Muscle layer of colon (tissue), 2 donors: ENCODE measurements at regions not wholly inside any gene's neighbourhood (a gene's known extent, or its start where the extent isn't known, plus 50 kb on each side); places are given as distances from the start of the nearest gene placed in this dataset.

Experiments used
- H3K27ac ChIP-seq: one replicate; pipeline ENCODE4 v1.7.0; 2013; ENCODE audit warnings: low read depth, mild to moderate bottlenecking, low read length, moderate library complexity
- H3K27me3 ChIP-seq, 2 donors: one replicate each; pipeline ENCODE4 v1.7.0; 2013; ENCODE audit warnings: low read length in 2 of 2, mild to moderate bottlenecking in 2 of 2; ENCODE audit not compliant: insufficient read depth in 2 of 2, control insufficient read depth in 1 of 2
- H3K36me3 ChIP-seq: one replicate; pipeline ENCODE4 v1.7.0; 2013; ENCODE audit warnings: mild to moderate bottlenecking, low read length; ENCODE audit not compliant: insufficient read depth
- H3K4me1 ChIP-seq: one replicate; pipeline ENCODE4 v1.7.0; 2013; ENCODE audit warnings: mild to moderate bottlenecking, low read length; ENCODE audit not compliant: insufficient read depth
- H3K4me3 ChIP-seq, 2 donors: one replicate each; pipeline ENCODE4 v1.7.0; 2013; ENCODE audit warnings: low read length in 2 of 2, low read depth in 1 of 2, mild to moderate bottlenecking in 1 of 2, moderate library complexity in 1 of 2
- H3K9ac ChIP-seq: one replicate; pipeline ENCODE4 v1.7.0; 2013; ENCODE audit warnings: low read length
- H3K9me3 ChIP-seq: one replicate; pipeline ENCODE4 v1.7.0; 2013; ENCODE audit warnings: mild to moderate bottlenecking, low read length
- donor health status: abdominal sarcoma.
- donor health status: Adenocarcinoma of cecum.

DNA sequence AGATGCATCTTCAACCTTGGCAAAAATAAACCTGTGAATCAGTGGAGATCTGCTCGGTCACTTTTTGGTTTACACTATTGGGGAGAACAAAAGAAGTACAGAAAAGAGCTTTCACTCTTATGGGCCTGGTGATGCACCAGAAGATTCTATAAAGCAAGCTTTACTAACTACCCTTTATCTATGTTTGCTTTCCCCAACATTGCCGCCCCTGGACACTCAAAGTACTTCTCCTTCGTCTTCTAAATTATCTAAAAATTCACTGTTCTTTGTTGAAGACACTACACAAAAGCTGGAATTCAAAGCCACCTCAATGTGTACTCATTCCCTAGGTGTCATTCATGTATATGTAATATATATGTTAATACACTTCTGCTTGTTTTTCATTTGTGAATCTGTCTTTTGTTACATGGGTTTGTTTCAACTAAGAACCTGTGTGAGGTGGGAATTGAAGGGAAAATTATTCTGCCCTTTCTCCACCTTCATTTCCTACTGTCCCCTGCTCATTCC is 97.9 kb upstream of the BTN3A2 start:
- peaks cover 22 to 26% of the 10 kb centered on the region in 2 donors for H3K27me3 ChIP-seq
- H3K9ac ChIP-seq: no peak overlapping the region
- H3K4me3 ChIP-seq: no peak overlapping the region
- H3K36me3 ChIP-seq: no peaks in the 10 kb centered on the region
- peaks cover 3% of the 10 kb centered on the region for H3K9me3 ChIP-seq
- no peak overlapping the region for H3K27ac ChIP-seq
- H3K4me1 ChIP-seq: peaks cover 4% of the 10 kb centered on the region

- Histone ChIP-seq H3K4me3 (no peak overlapping the region), H3K27me3 (peaks cover 39 to 41% of the 10 kb centered on the region in 2 donors), H3K36me3 (no peaks in the 10 kb centered on the region), H3K9me3 (peaks cover 3% of the 10 kb centered on the region), H3K4me1 (peaks cover 4% of the 10 kb centered on the region), H3K27ac (no peak overlapping the region), H3K9ac (no peak overlapping the region)
Measured at GRCh38 chr6:26268659-26269402, 96.2 kb upstream of the BTN3A2 start.

DNA sequence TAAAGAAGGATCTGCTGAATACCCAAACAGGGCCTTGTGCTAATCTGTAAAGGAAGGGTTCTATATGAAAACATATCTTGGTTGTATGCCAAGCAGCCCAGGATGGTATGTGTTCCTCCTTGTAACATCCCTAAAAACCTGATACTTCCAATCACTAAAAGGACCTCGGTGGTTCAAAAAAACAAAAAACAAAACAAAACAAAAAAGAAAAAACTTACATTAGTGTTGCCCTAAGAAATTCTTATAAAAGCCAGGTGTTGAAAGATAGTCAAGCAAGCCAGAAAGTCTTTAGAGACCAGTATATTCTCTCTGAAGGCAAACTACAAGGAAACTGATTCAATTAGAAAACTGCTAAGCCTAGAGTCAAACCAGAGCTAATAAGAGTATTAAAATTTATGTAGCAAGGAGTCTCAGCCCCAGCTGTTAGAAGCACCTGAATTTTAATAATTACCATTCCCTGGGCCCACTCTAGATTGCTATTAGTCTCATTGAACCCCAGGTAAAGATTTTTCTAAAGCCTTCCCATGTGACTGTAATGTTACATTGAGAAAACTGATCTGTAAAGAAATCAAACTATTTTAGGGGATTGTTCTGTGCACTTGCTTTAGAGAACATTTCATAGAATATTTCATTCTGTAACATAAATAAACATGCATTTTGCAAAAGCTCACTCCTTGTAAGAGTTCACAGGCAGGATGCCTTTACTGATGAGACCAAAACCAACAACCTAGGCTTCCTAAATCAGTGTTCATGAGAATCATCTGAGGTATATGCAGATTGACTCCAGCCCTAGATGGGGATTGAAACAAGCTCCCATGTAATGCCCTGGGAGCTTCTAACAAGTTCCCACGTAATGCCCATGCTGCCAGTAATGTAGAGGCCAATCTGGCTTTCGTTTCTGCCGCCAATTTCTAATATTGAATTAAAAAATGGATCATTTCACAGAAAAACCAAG is 95.2 kb upstream of the BTN3A2 start:
- H3K9ac ChIP-seq: no peak overlapping the region
- peaks cover 3% of the 10 kb centered on the region for H3K9me3 ChIP-seq
- H3K27ac ChIP-seq: no peak overlapping the region
- H3K36me3 ChIP-seq: no peaks in the 10 kb centered on the region
- peaks cover 43 to 46% of the 10 kb centered on the region in 2 donors for H3K27me3 ChIP-seq
- no peak overlapping the region for H3K4me3 ChIP-seq
- peaks cover 4% of the 10 kb centered on the region for H3K4me1 ChIP-seq

GRCh38 chr6:26270486-26270861 is 94.5 kb upstream of the BTN3A2 start:
- Histone ChIP-seq H3K4me3 (no peak overlapping the region), H3K4me1 (peaks cover 4% of the 10 kb centered on the region), H3K9ac (no peak overlapping the region), H3K9me3 (peaks cover 3% of the 10 kb centered on the region), H3K27me3 (peaks cover 43 to 46% of the 10 kb centered on the region in 2 donors), H3K36me3 (no peaks in the 10 kb centered on the region), H3K27ac (no peak overlapping the region)

GRCh38 chr6:26270903-26271667 is 93.9 kb upstream of the BTN3A2 start:
- H3K27ac ChIP-seq: no peak overlapping the region
- peak overlapping the region; percentile 1 to 58 for H3K4me3 ChIP-seq
- peaks cover 4% of the 10 kb centered on the region for H3K4me1 ChIP-seq
- peak overlapping the region; percentile 17 for H3K9ac ChIP-seq
- H3K36me3 ChIP-seq: no peaks in the 10 kb centered on the region
- H3K27me3 ChIP-seq: peaks cover 43 to 46% of the 10 kb centered on the region in 2 donors
- H3K9me3 ChIP-seq: peaks cover 3% of the 10 kb centered on the region

DNA sequence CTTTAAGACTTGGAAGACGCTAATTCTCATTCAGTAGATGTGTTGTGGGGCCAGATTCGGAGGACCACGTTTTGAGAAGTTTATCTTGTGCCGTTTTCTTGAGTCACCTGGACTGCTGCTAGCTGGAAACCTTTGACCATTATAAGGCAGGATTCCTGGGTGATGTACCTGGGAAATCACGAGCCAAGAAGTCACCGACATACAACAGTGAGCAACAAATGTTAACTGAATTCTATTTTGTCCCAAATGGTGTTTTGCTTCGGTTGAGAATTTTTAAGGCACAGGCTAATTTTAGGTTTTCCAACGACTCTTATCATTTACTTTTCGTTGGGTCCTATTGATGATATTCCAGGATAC is 93.4 kb upstream of the BTN3A2 start:
- H3K9ac ChIP-seq: peak overlapping the region; percentile 17

GRCh38 chr6:26272171-26272637 is 92.8 kb upstream of the BTN3A2 start:
- Histone ChIP-seq H3K27me3 (peaks cover 43 to 46% of the 10 kb centered on the region in 2 donors), H3K36me3 (no peaks in the 10 kb centered on the region), H3K4me1 (peaks cover 4% of the 10 kb centered on the region), H3K9me3 (peaks cover 3% of the 10 kb centered on the region), H3K4me3 (peak overlapping the region in 1 of 2 donors; percentile 58), H3K9ac (no peak overlapping the region), H3K27ac (peak overlapping the region; percentile 13)

More for the DNA sequence above, 93.4 kb upstream of the BTN3A2 start:
- Histone ChIP-seq H3K9me3 (peaks cover 3% of the 10 kb centered on the region), H3K4me1 (peaks cover 4% of the 10 kb centered on the region), H3K4me3 (peak overlapping the region; percentile 1 to 58), H3K27me3 (peaks cover 43 to 46% of the 10 kb centered on the region in 2 donors), H3K27ac (no peak overlapping the region), H3K36me3 (no peaks in the 10 kb centered on the region)

DNA sequence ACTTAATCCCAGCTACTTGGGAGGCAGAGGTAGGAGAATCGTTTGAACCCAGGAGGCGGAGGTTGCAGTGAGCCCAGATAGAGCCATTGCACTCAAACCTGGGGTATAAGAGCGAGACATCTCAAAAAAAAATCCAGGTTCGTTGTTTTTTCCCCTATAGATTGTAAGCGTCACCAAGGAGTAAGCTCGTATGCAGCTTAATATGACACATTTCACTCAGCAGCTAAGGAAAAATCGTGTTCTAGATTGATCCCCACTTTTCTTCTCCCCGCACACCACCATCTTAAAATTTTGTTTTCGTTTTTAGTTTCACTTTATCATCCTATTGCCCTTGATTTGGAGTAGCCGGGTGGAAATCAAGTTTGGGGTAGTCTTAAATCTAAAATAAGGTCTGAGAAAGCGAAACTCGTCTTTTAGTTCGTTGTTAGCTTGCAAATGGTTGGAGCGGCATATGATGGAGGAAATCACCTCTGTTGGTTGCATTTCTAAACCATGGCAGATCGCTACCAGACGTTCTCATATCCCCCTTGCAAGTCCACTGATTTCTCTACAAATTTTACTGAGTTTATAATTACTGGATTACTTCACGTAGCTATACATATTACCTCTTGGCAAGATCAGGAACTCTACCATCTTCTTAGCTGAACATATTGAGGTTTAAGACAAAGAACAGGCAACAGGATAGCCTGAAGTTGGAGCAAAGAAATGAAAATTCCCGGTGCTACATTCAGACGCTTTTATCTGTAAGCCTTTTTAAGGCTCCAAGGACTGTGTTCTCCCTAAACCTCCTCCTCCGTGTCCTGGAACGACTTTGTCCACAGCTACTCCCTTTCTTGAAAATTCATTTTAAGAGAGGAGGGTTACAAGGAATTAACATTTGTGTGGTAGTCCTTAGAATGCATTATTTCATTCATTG is 91.1 kb upstream of the BTN3A2 start:
- H3K4me1 ChIP-seq: peaks cover 4% of the 10 kb centered on the region
- H3K27me3 ChIP-seq: peaks cover 43 to 46% of the 10 kb centered on the region in 2 donors
- peak overlapping the region; percentile 35 for H3K9ac ChIP-seq
- H3K36me3 ChIP-seq: no peaks in the 10 kb centered on the region
- peak overlapping the region; percentile 40 to 57 for H3K4me3 ChIP-seq
- H3K27ac ChIP-seq: peak overlapping the region; percentile 18
- peaks cover 3% of the 10 kb centered on the region for H3K9me3 ChIP-seq

- no peaks in the 10 kb centered on the region for H3K36me3 ChIP-seq
- no peak overlapping the region for H3K4me3 ChIP-seq
- peaks cover 31 to 35% of the 10 kb centered on the region in 2 donors for H3K27me3 ChIP-seq
- H3K4me1 ChIP-seq: peaks cover 4% of the 10 kb centered on the region
- H3K9me3 ChIP-seq: peaks cover 3% of the 10 kb centered on the region
- no peak overlapping the region for H3K9ac ChIP-seq
- no peak overlapping the region for H3K27ac ChIP-seq
Measured at GRCh38 chr6:26275663-26276062, 89.3 kb upstream of the BTN3A2 start.
